Liver (tissue), 7 donors: ENCODE measurements at regions not wholly inside any gene's neighbourhood (a gene's known extent, or its start where the extent isn't known, plus 50 kb on each side); places are given as distances from the start of the nearest gene placed in this dataset.

ENCODE experiments used
- DNase-seq: peaks from one replicate; pipeline ENCODE4 v3.0.0-alpha.2; 2017; ENCODE audit warnings: low spot score
- H3K27ac ChIP-seq, 2 donors: one replicate each; pipeline ENCODE4 v1.7.0; 2013; ENCODE audit warnings: inconsistent platforms in 2 of 2, low read length in 2 of 2, control low read depth in 1 of 2, low read depth in 1 of 2, mild to moderate bottlenecking in 1 of 2
- H3K27me3 ChIP-seq, 4 donors: one replicate each; pipeline versions ENCODE4 v1.6.1 to v1.7.0; 2013; ENCODE audit warnings: low read length in 3 of 4, inconsistent platforms in 1 of 4, mild to moderate bottlenecking in 1 of 4, moderate library complexity in 1 of 4; ENCODE audit not compliant: control insufficient read depth in 4 of 4, insufficient read depth in 4 of 4
- H3K36me3 ChIP-seq, 4 donors: one replicate each; pipeline versions ENCODE4 v1.6.1 to v1.7.0; 2013; ENCODE audit warnings: low read length in 3 of 4, mild to moderate bottlenecking in 3 of 4, low read depth in 1 of 4, moderate library complexity in 1 of 4; ENCODE audit not compliant: control insufficient read depth in 4 of 4, insufficient read depth in 3 of 4
- H3K4me1 ChIP-seq, 4 donors: one replicate each; pipeline versions ENCODE4 v1.6.1 to v1.7.0; 2013; ENCODE audit warnings: low read length in 3 of 4, mild to moderate bottlenecking in 3 of 4, moderate library complexity in 1 of 4; ENCODE audit not compliant: control insufficient read depth in 4 of 4, insufficient read depth in 4 of 4
- H3K4me3 ChIP-seq, 3 donors: one replicate each; pipeline versions ENCODE4 v1.6.1 to v1.7.0; 2013; ENCODE audit warnings: low read length in 3 of 3, control low read depth in 1 of 3, low read depth in 1 of 3, mild to moderate bottlenecking in 1 of 3
- H3K9ac ChIP-seq, 2 donors: one replicate each; pipeline ENCODE4 v1.7.0; 2013; ENCODE audit warnings: low read length in 2 of 2, mild to moderate bottlenecking in 2 of 2, moderate library complexity in 2 of 2, control low read depth in 1 of 2, low read depth in 1 of 2
- H3K9me3 ChIP-seq, 4 donors: one replicate each; pipeline versions ENCODE4 v1.6.1 to v1.7.0; 2013; ENCODE audit warnings: low read length in 3 of 4; ENCODE audit not compliant: control insufficient read depth in 4 of 4
- EGR1 ChIP-seq, 2 donors: IDR thresholded peaks; 2 replicates each; pipeline ENCODE4 v1.6.1; 2016 to 2018; ENCODE audit warnings: antibody characterized with exemption in 2 of 2, low read depth in 2 of 2
- FOXA2 ChIP-seq: IDR thresholded peaks from 2 replicates; pipeline ENCODE4 v1.6.1; 2016; ENCODE audit warnings: antibody characterized with exemption
- GABPA ChIP-seq, 2 donors: IDR thresholded peaks in 1 of 2; conservative IDR thresholded peaks in 1 of 2; 2 replicates each; pipeline ENCODE4 v1.6.1; 2016; ENCODE audit warnings: antibody characterized with exemption in 2 of 2, mild to moderate bottlenecking in 1 of 2, moderate library complexity in 1 of 2
- HNF4A ChIP-seq, 2 donors: conservative IDR thresholded peaks; 2 replicates each; pipeline ENCODE4 v1.6.1; 2016; ENCODE audit warnings: antibody characterized with exemption in 2 of 2, mild to moderate bottlenecking in 2 of 2
- HNF4G ChIP-seq: IDR thresholded peaks from 2 replicates; pipeline ENCODE4 v1.6.1; 2016; ENCODE audit warnings: antibody characterized with exemption
- JUND ChIP-seq, 2 donors: IDR thresholded peaks; 2 replicates each; pipeline ENCODE4 v1.6.1; 2016; ENCODE audit warnings: antibody characterized with exemption in 2 of 2
- NR2F2 ChIP-seq: IDR thresholded peaks from 2 replicates; pipeline ENCODE4 v1.6.1; 2016; ENCODE audit warnings: antibody characterized with exemption
- REST ChIP-seq: IDR thresholded peaks from 2 replicates; pipeline ENCODE4 v1.6.1; 2016; ENCODE audit warnings: antibody characterized with exemption, mild to moderate bottlenecking
- RXRA ChIP-seq, 2 donors: IDR thresholded peaks; 2 replicates each; pipeline ENCODE4 v1.6.1; 2017 to 2018; ENCODE audit warnings: antibody characterized with exemption in 2 of 2, mild to moderate bottlenecking in 1 of 2
- SP1 ChIP-seq: IDR thresholded peaks from 2 replicates; pipeline ENCODE4 v1.6.1; 2018; ENCODE audit warnings: antibody characterized with exemption, mild to moderate bottlenecking
- TAF1 ChIP-seq: conservative IDR thresholded peaks from 2 replicates; pipeline ENCODE4 v1.6.1; 2016; ENCODE audit warnings: antibody characterized with exemption, mild to moderate bottlenecking
- YY1 ChIP-seq: IDR thresholded peaks from 2 replicates; pipeline ENCODE4 v1.6.1; 2016; ENCODE audit warnings: antibody characterized with exemption, mild to moderate bottlenecking
- ZBTB33 ChIP-seq: IDR thresholded peaks from 2 replicates; pipeline ENCODE4 v1.6.1; 2016; ENCODE audit warnings: antibody characterized with exemption
- TF ChIP-seq, protein P1 (sequence below): fragments of 150-350 bp; IDR thresholded peaks from 2 replicates; pipeline ENCODE4 v1.5.1; 2017; ENCODE audit warnings: improper control_type of control experiment, low read depth, low read length; ENCODE audit not compliant: missing input control
- TF ChIP-seq, protein P2 (sequence below): IDR thresholded peaks from 2 replicates; pipeline ENCODE4 v1.6.1; 2016; ENCODE audit warnings: antibody characterized with exemption
- TF ChIP-seq, protein P3 (sequence below): IDR thresholded peaks from 2 replicates; pipeline ENCODE4 v1.6.1; 2016; ENCODE audit warnings: antibody characterized with exemption
- donor health status: healthy.
- donor health status: healthy.
- donor health status: healthy.
- donor health status: healthy.

GRCh38 chr2:180327185-180327584 lies 320.1 kb upstream of the CWC22 start:
- TF ChIP-seq GABPA (IDR thresholded peaks at IDR 0.05 in 1 of 2, conservative IDR thresholded peaks at IDR 0.05 in 1 of 2), result no peak
- TF ChIP-seq HNF4A (conservative IDR thresholded peaks at IDR 0.05), result no peak
- no peak for TF ChIP-seq HNF4G
- TF ChIP-seq FOXA2, result no peak
- no peak for TF ChIP-seq YY1
- TF ChIP-seq TAF1, result no peak
- TF ChIP-seq JUND (IDR thresholded peaks at IDR 0.05), result no peak
- no peak for TF ChIP-seq NR2F2
- no peak for TF ChIP-seq EGR1 (IDR thresholded peaks at IDR 0.05; ENCODE audit: low read depth in 2 of 2)
- no peak for TF ChIP-seq REST
- no peak for TF ChIP-seq RXRA (IDR thresholded peaks at IDR 0.05)
- TF ChIP-seq, protein P1, sequence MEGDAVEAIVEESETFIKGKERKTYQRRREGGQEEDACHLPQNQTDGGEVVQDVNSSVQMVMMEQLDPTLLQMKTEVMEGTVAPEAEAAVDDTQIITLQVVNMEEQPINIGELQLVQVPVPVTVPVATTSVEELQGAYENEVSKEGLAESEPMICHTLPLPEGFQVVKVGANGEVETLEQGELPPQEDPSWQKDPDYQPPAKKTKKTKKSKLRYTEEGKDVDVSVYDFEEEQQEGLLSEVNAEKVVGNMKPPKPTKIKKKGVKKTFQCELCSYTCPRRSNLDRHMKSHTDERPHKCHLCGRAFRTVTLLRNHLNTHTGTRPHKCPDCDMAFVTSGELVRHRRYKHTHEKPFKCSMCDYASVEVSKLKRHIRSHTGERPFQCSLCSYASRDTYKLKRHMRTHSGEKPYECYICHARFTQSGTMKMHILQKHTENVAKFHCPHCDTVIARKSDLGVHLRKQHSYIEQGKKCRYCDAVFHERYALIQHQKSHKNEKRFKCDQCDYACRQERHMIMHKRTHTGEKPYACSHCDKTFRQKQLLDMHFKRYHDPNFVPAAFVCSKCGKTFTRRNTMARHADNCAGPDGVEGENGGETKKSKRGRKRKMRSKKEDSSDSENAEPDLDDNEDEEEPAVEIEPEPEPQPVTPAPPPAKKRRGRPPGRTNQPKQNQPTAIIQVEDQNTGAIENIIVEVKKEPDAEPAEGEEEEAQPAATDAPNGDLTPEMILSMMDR, result no peak
- TF ChIP-seq, protein P2, sequence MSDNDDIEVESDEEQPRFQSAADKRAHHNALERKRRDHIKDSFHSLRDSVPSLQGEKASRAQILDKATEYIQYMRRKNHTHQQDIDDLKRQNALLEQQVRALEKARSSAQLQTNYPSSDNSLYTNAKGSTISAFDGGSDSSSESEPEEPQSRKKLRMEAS, result no peak
- TF ChIP-seq, protein P3, sequence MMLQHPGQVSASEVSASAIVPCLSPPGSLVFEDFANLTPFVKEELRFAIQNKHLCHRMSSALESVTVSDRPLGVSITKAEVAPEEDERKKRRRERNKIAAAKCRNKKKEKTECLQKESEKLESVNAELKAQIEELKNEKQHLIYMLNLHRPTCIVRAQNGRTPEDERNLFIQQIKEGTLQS, result no peak
- TF ChIP-seq SP1, result no peak
- TF ChIP-seq ZBTB33, result no peak
- Histone ChIP-seq H3K4me1 (no peaks in the 10 kb centered on the region), H3K27ac (no peak overlapping the region), H3K9me3 (no peaks in the 10 kb centered on the region), H3K36me3 (no peaks in the 10 kb centered on the region), H3K9ac (no peak overlapping the region), H3K27me3 (peaks cover 0 to 4% (median 0%) of the 10 kb centered on the region in 4 donors), H3K4me3 (no peak overlapping the region)
- DNase-seq, result no peak
